ENCODE measurements at regions not wholly inside any gene's neighbourhood (a gene's known extent, or its start where the extent isn't known, plus 50 kb on each side); places are given as distances from the start of the nearest gene placed in this dataset.

- Histone ChIP-seq H3K27me3 (ENCODE audit: control insufficient read depth in 2 of 2, insufficient read depth in 2 of 2, low read length in 2 of 2) (peaks cover 0 to 8% of the 10 kb centered on the region in 2 experiments; a peak in 1 of 5 replicates), H3K79me2 (ENCODE audit: control insufficient read depth, insufficient read depth, low read length) (no peaks in the 10 kb centered on the region), H3K27ac (ENCODE audit: extremely low read depth, low read depth, low read length) (no peak overlapping the region), H3K9me1 (ENCODE audit: control insufficient read depth, insufficient read depth, low read length) (no peaks in the 10 kb centered on the region), H3K4me2 (ENCODE audit: insufficient read depth, low read length) (no peak overlapping the region), H3K36me3 (ENCODE audit: control insufficient read depth, insufficient read depth, low read length) (no peaks in the 10 kb centered on the region), H3K9ac (ENCODE audit: insufficient read depth in 1 of 2, low read depth in 2 of 2, low read length in 2 of 2) (no peak overlapping the region), H2AFZ (ENCODE audit: low read depth, low read length) (no peak overlapping the region), H3K4me1 (replicated peaks in 1 of 2; ENCODE audit: control insufficient read depth in 2 of 2, insufficient read depth in 2 of 2, low read length in 2 of 2) (0 out of 5 replicates have a peak, but pooled peaks cover 0 to 3% of the 10 kb centered on the region in 2 experiments), H3K9me3 (replicated peaks; ENCODE audit: control insufficient read depth, insufficient read depth, low read depth, low read length) (no peaks in the 10 kb centered on the region), H3K4me3 (no peak overlapping the region), H4K20me1 (replicated peaks; ENCODE audit: control insufficient read depth, insufficient read depth, low read length) (no peaks in the 10 kb centered on the region)
- no TSS peak for BruUV-seq (replicated peaks)
- FAIRE-seq (no peak), ATAC-seq (no peak), DNase-seq (ENCODE audit: extremely low read depth in 1 of 4, low spot score in 3 of 4) (no peak)
- intact Hi-C loops (cut with micrococcal nuclease) (no loop called here), in situ Hi-C loops (cut with MboI) (no loop called here)
- POLR2A ChIA-PET, result no interaction called here
- TF ChIP-seq FOSL1 (tag; conservative IDR thresholded peaks at IDR 0.05) (no peak), E2F4 (CRISPR knock-in tag; IDR thresholded peaks at IDR 0.05; ENCODE audit: low read depth) (no peak)
- 0% methylated on average over 6 of the region's 6 CpGs for WGBS (ENCODE audit: insufficient coverage, low coverage, missing lambda C conversion rate)
- CTCF ChIA-PET (ENCODE audit: low intra/inter-chr PET ratio), result no interaction called here
These were observed 298.7 kb downstream of the SHANK2 start for GRCh38 chr11:70953720-70954119.

- no peak overlapping the region for H2AFZ ChIP-seq (ENCODE audit: low read depth, low read length)
- H3K4me3 ChIP-seq, result no peak overlapping the region
- POLR2A ChIA-PET, result interaction anchor here (0.6 kb wide), 1 partner anchor 1456 kb away, joined by 3 read pairs; no protein-coding TSS in a partner anchor
- 0% methylated on average over 10 of the region's 10 CpGs for WGBS (ENCODE audit: insufficient coverage, low coverage, missing lambda C conversion rate)
- H3K4me1 ChIP-seq (replicated peaks in 1 of 2; ENCODE audit: control insufficient read depth in 2 of 2, insufficient read depth in 2 of 2, low read length in 2 of 2), result no peaks in the 10 kb centered on the region
- CTCF ChIA-PET (ENCODE audit: low intra/inter-chr PET ratio), result no interaction called here
- no peaks in the 10 kb centered on the region for H3K79me2 ChIP-seq (ENCODE audit: control insufficient read depth, insufficient read depth, low read length)
- no peaks in the 10 kb centered on the region for H3K9me3 ChIP-seq (replicated peaks; ENCODE audit: control insufficient read depth, insufficient read depth, low read depth, low read length)
- no peaks in the 10 kb centered on the region for H4K20me1 ChIP-seq (replicated peaks; ENCODE audit: control insufficient read depth, insufficient read depth, low read length)
- no peaks in the 10 kb centered on the region for H3K9me1 ChIP-seq (ENCODE audit: control insufficient read depth, insufficient read depth, low read length)
- TF ChIP-seq E2F5 (CRISPR knock-in tag; IDR thresholded peaks at IDR 0.05) (no peak), FOXJ2 (tag; IDR thresholded peaks at IDR 0.05) (no peak), XRCC4 (IDR thresholded peaks at IDR 0.05; ENCODE audit: extremely low read depth, insufficient read depth, insufficient read length) (no peak), CUX1 (CRISPR knock-in tag; IDR thresholded peaks at IDR 0.05) (no peak), ZNF717 (CRISPR knock-in tag; IDR thresholded peaks at IDR 0.05) (no peak), SMAD2 (IDR thresholded peaks at IDR 0.05; ENCODE audit: low read depth, low read length) (no peak), ZNF583 (CRISPR knock-in tag; IDR thresholded peaks at IDR 0.05) (no peak)
- H3K27ac ChIP-seq (ENCODE audit: extremely low read depth, low read depth, low read length), result no peak overlapping the region
- FAIRE-seq (no peak), ATAC-seq (no peak), DNase-seq (ENCODE audit: extremely low read depth in 1 of 4, low spot score in 3 of 4) (no peak)
- H3K4me2 ChIP-seq (ENCODE audit: insufficient read depth, low read length), result no peak overlapping the region
- BruUV-seq (replicated peaks), result no TSS peak
- intact Hi-C loops (cut with micrococcal nuclease) (no loop called here), in situ Hi-C loops (cut with MboI) (no loop called here)
- no peak overlapping the region for H3K9ac ChIP-seq (ENCODE audit: insufficient read depth in 1 of 2, low read depth in 2 of 2, low read length in 2 of 2)
- peaks cover 0 to 8% of the 10 kb centered on the region in 2 experiments; a peak in 1 of 5 replicates for H3K27me3 ChIP-seq (ENCODE audit: control insufficient read depth in 2 of 2, insufficient read depth in 2 of 2, low read length in 2 of 2)
- no peaks in the 10 kb centered on the region for H3K36me3 ChIP-seq (ENCODE audit: control insufficient read depth, insufficient read depth, low read length)
These were observed 297.9 kb downstream of the SHANK2 start for GRCh38 chr11:70954471-70954870.

All from K562 (cell line).